HCT116 (cell line): ENCODE measurements at regions not wholly inside any gene's neighbourhood (a gene's known extent, or its start where the extent isn't known, plus 50 kb on each side); places are given as distances from the start of the nearest gene placed in this dataset.
"Not testable (repeated sequence)": the region's sequence is repeated elsewhere in the genome, so short reads cannot be mapped to it uniquely, and the experiment has no call there.

Source experiments
- ATAC-seq: fragments of 200-7000 bp; cut with Tn5 transposase; 2 replicates; pipeline ENCODE4 v1.9.1; 2020; ENCODE audit warnings: mild to moderate bottlenecking, moderate library complexity
- BruUV-seq: library from RNA; stranded (reverse); fragments of 400-500 nt; replicated peaks from 2 replicates; lab custom pipeline; 2021; lab: Mats Ljungman, UMichigan
- CTCF ChIA-PET: fragments of 300-600 bp; sonication (Branson Sonifier 250); formaldehyde crosslinking; loops from one replicate; lab custom pipeline; 2021; ENCODE audit warnings: antibody characterized with exemption; lab: Charles Lee
- POLR2A ChIA-PET: fragments of 300-600, 350-600 bp; sonication (Branson Sonifier 250); formaldehyde crosslinking; loops from one replicate; lab custom pipeline; 2021; ENCODE audit warnings: antibody characterized with exemption; lab: Charles Lee
- RAD21 ChIA-PET, 2 experiments: fragments of 300-600 bp; sonication (Branson Sonifier 250); formaldehyde crosslinking; loops; one replicate each; lab custom pipeline; 2023; ENCODE audit warnings: low total read pairs in 2 of 2; ENCODE audit not compliant: uncharacterized antibody in 2 of 2, unreplicated experiment in 2 of 2, low non-redundant PET in 1 of 2; lab: Charles Lee
- DNase-seq: peaks from one replicate; pipeline ENCODE4 v3.0.0-alpha.2; 2010; ENCODE audit warnings: low read depth, low spot score
- H2AFZ ChIP-seq: fragments of 200-600 bp; shearing (Covaris generic), sonication (generic); 2 replicates; pipeline ENCODE4 v1.6.1; 2017; ENCODE audit warnings: low read depth, mixed run types, mixed read lengths, antibody characterized with exemption, low read length; ENCODE audit not compliant: poor library complexity, severe bottlenecking
- H3K27ac ChIP-seq: 2 replicates; pipeline ENCODE4 v1.5.1; 2012; ENCODE audit warnings: low read depth, low read length
- H3K27me3 ChIP-seq: fragments of 200-600 bp; sonication (generic); 2 replicates; pipeline ENCODE4 v1.6.1; 2016; ENCODE audit warnings: mixed run types, low read length, mixed read lengths; ENCODE audit not compliant: insufficient read depth
- H3K36me3 ChIP-seq, 2 experiments: fragments of 200-500 bp in 1 of 2; fragments of 200-600 bp in 1 of 2; sonication (Bioruptor generic) in 1 of 2; sonication (generic) in 1 of 2; 2 replicates each; pipeline versions ENCODE4 v1.5.1 to v1.6.1; 2014 to 2016; ENCODE audit warnings: low read length in 2 of 2, inconsistent platforms in 1 of 2, mixed read lengths in 1 of 2, mixed run types in 1 of 2; ENCODE audit not compliant: insufficient read depth in 2 of 2, control insufficient read depth in 1 of 2
- H3K4me1 ChIP-seq, 2 experiments: fragments of 200-600 bp in 1 of 2; sonication (generic) in 1 of 2; 2 replicates each; pipeline versions ENCODE4 v1.5.1 to v1.6.1; 2012 to 2017; ENCODE audit warnings: low read length in 2 of 2, inconsistent platforms in 1 of 2, mild to moderate bottlenecking in 1 of 2, mixed read lengths in 1 of 2, mixed run types in 1 of 2, moderate library complexity in 1 of 2; ENCODE audit not compliant: insufficient read depth in 2 of 2, control insufficient read depth in 1 of 2
- H3K4me2 ChIP-seq: fragments of 200-600 bp; sonication (generic); 2 replicates; pipeline ENCODE4 v1.6.1; 2017; ENCODE audit warnings: mixed run types, low read length, mixed read lengths
- H3K4me3 ChIP-seq, 2 experiments: fragments of 200-600 bp in 1 of 2; sonication (generic) in 1 of 2; replicated peaks in 1 of 2; 2 replicates each; pipeline ENCODE4 v1.5.1; 2011 to 2016; ENCODE audit warnings: low read length in 2 of 2, control low read depth in 1 of 2, low read depth in 1 of 2, mild to moderate bottlenecking in 1 of 2, mixed read lengths in 1 of 2, mixed run types in 1 of 2
- H3K79me2 ChIP-seq: fragments of 200-600 bp; sonication (generic); 2 replicates; pipeline ENCODE4 v1.6.1; 2017; ENCODE audit warnings: mild to moderate bottlenecking, mixed run types, low read length, moderate library complexity, mixed read lengths; ENCODE audit not compliant: insufficient read depth
- H3K9ac ChIP-seq: fragments of 200-600 bp; sonication (generic); 2 replicates; pipeline ENCODE4 v1.6.1; 2016; ENCODE audit warnings: low read length, mixed read lengths
- H3K9me2 ChIP-seq: fragments of 200-600 bp; sonication (generic), shearing (Covaris generic); 2 replicates; pipeline ENCODE4 v1.6.1; 2017; ENCODE audit warnings: mixed run types, mild to moderate bottlenecking, moderate library complexity; ENCODE audit not compliant: insufficient read depth
- H3K9me3 ChIP-seq, 2 experiments: fragments of 200-500 bp in 1 of 2; fragments of 200-600 bp in 1 of 2; sonication (Bioruptor generic) in 1 of 2; sonication (generic) in 1 of 2; 2 replicates each; pipeline ENCODE4 v1.6.1; 2014 to 2017; ENCODE audit warnings: low read length in 2 of 2, mixed read lengths in 2 of 2, inconsistent platforms in 1 of 2, low read depth in 1 of 2, mild to moderate bottlenecking in 1 of 2, mixed run types in 1 of 2, moderate library complexity in 1 of 2; ENCODE audit not compliant: control insufficient read depth in 1 of 2, insufficient read depth in 1 of 2
- H4K20me1 ChIP-seq: fragments of 200-600 bp; sonication (generic), shearing (Covaris generic); 2 replicates; pipeline ENCODE4 v1.6.1; 2017; ENCODE audit warnings: mixed run types, mild to moderate bottlenecking, moderate library complexity; ENCODE audit not compliant: insufficient read depth
- YY1 ChIP-seq: IDR thresholded peaks from 2 replicates; pipeline ENCODE4 v1.6.1; 2011; ENCODE audit warnings: low read length, low read depth, moderate library complexity, mild to moderate bottlenecking; ENCODE audit not compliant: insufficient replicate concordance; ENCODE audit errors: extremely low read depth
- intact Hi-C: fragments of 100-400 bp; cut with micrococcal nuclease; formaldehyde crosslinking; loops from 2 replicates; pipeline ENCODE4 v1.10.0; 2022

DNA sequence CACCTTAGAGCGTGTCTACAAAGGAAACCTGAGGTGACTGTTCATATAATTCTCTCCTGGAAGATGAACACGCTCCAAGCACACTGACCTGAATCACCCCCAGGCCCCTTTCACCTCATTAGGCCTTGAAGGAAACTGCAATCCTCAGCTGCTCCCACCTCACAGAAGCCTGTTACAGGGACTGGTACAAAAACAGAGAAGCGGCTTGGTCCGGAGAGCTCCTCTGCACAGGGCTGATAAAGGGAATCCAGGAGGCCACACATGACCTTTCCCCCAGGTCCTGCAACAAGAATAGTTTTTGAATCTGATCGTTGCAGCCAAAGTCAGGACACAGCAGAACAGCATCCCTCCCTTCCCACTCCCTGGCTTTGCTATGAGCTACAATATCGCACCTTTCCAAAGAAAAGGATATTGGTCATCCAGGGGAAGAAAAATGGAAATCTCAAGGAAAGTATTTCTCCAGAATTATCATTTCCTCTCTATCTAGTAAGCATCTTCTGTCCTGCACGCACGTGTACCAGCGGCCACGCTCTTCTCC, 666.7 kb downstream of the UQCRFS1 start:
- Histone ChIP-seq H3K4me2 (no peak overlapping the region), H3K9me2 (no peaks in the 10 kb centered on the region), H3K4me3 (no peak overlapping the region), H3K27ac (no peak overlapping the region), H4K20me1 (no peaks in the 10 kb centered on the region), H3K4me1 (no peaks in the 10 kb centered on the region), H3K9me3 (peaks cover 11 to 20% of the 10 kb centered on the region in 2 experiments; a peak in 2 of 4 replicates), H3K79me2 (no peaks in the 10 kb centered on the region), H3K9ac (no peak overlapping the region), H2AFZ (no peak overlapping the region), H3K36me3 (no peaks in the 10 kb centered on the region), H3K27me3 (no peaks in the 10 kb centered on the region)
- DNase-seq (no peak), ATAC-seq (no peak)
- BruUV-seq, result no TSS peak
- ChIA-PET POLR2A (no interaction called here), CTCF (no interaction called here), RAD21 (no interaction called here)
- intact Hi-C loops, result no loop called here
- TF ChIP-seq YY1, result no peak

DNA sequence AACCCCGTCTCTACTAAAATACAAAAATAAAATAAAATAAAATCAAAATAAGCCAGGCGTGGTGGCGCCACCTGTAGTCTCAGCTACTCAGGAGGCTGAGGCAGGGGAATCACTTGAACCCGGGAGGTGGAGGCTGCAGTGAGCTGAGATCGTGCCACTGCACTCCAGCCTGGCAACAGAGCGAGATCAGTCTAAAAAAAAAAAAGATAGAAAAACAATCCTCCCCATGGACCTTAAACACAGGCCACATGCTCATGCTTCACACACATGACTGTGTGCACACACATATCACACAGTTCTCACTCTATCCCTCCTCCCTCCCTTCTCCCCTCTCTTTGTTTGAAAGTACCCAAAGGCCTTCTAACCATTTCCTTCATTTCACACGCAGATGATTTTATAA, 667.6 kb downstream of the UQCRFS1 start:
- H2AFZ ChIP-seq, ATAC-seq, H3K27ac ChIP-seq, H3K4me3 ChIP-seq, CTCF ChIA-PET, H3K36me3 ChIP-seq, H3K9me2 ChIP-seq, H3K4me1 ChIP-seq, H4K20me1 ChIP-seq, H3K79me2 ChIP-seq, POLR2A ChIA-PET, H3K27me3 ChIP-seq, BruUV-seq, DNase-seq, H3K4me2 ChIP-seq, RAD21 ChIA-PET, intact Hi-C loops, H3K9ac ChIP-seq: not testable (repeated sequence)
- peaks cover 11 to 28% of the 10 kb centered on the region in 2 experiments; a peak in 2 of 4 replicates for H3K9me3 ChIP-seq
